Endothelial cell of umbilical vein (primary cell): ENCODE measurements at regions not wholly inside any gene's neighbourhood (a gene's known extent, or its start where the extent isn't known, plus 50 kb on each side); places are given as distances from the start of the nearest gene placed in this dataset.

ENCODE experiments used
- BruUV-seq: library from RNA; stranded (reverse); fragments of 400-500 nt; replicated peaks from 2 replicates; lab custom pipeline; 2021; lab: Mats Ljungman, UMichigan
- CTCF ChIA-PET: fragments of 300-600, 350-600 bp; sonication (Branson Sonifier 250); formaldehyde crosslinking; loops from one replicate; lab custom pipeline; 2021; ENCODE audit warnings: antibody characterized with exemption, inconsistent platforms; lab: Charles Lee
- POLR2A ChIA-PET: fragments of 300-600, 350-600 bp; sonication (Branson Sonifier 250); formaldehyde crosslinking; loops from one replicate; lab custom pipeline; 2021; ENCODE audit warnings: antibody characterized with exemption, inconsistent platforms; lab: Charles Lee
- DNase-seq: peaks from one replicate; pipeline ENCODE4 v3.0.0-alpha.2; 2011; ENCODE audit warnings: low read depth, low spot score
- FAIRE-seq: peaks from 2 replicates; lab custom pipeline; 2011; peaks lifted over from hg19 to GRCh38; lab: Jason Lieb, UNC
- H2AFZ ChIP-seq: 2 replicates; pipeline ENCODE4 v1.6.0; 2012; ENCODE audit warnings: low read depth, low read length, control low read depth, inconsistent platforms
- H3K27ac ChIP-seq: 2 replicates; pipeline ENCODE4 v1.5.1; 2011; ENCODE audit warnings: low read depth, mild to moderate bottlenecking, control low read depth, low read length, moderate library complexity; ENCODE audit not compliant: insufficient read depth
- H3K27me3 ChIP-seq, 2 experiments: 2 replicates each; pipeline versions ENCODE4 v1.6.0 to v1.6.1; 2011; ENCODE audit warnings: low read length in 2 of 2, mixed read lengths in 1 of 2; ENCODE audit not compliant: control insufficient read depth in 2 of 2, insufficient read depth in 2 of 2
- H3K36me3 ChIP-seq, 2 experiments: 2 replicates in 1 of 2; 3 replicates in 1 of 2; pipeline ENCODE4 v1.5.1; 2011; ENCODE audit warnings: low read length in 2 of 2, mild to moderate bottlenecking in 1 of 2, moderate library complexity in 1 of 2; ENCODE audit not compliant: control insufficient read depth in 2 of 2, insufficient read depth in 2 of 2; ENCODE audit errors: extremely low read depth in 1 of 2
- H3K4me1 ChIP-seq: 3 replicates; pipeline ENCODE4 v1.5.1; 2011; ENCODE audit warnings: mild to moderate bottlenecking, low read length; ENCODE audit not compliant: control insufficient read depth, insufficient read depth; ENCODE audit errors: extremely low read depth
- H3K4me2 ChIP-seq: 2 replicates; pipeline ENCODE4 v1.6.1; 2011; ENCODE audit warnings: low read length, control low read depth, mixed read lengths; ENCODE audit not compliant: insufficient read depth
- H3K4me3 ChIP-seq, 3 experiments: fragments of 200-600 bp in 1 of 3; sonication (generic), shearing (Covaris generic) in 1 of 3; replicated peaks in 1 of 3; 2 replicates each; pipeline ENCODE4 v1.5.1; 2011 to 2016; ENCODE audit warnings: control low read depth in 3 of 3, low read length in 3 of 3, mild to moderate bottlenecking in 2 of 3, inconsistent platforms in 1 of 3, low read depth in 1 of 3, moderate library complexity in 1 of 3; ENCODE audit not compliant: insufficient read depth in 1 of 3
- H3K79me2 ChIP-seq: 2 replicates; pipeline ENCODE4 v1.6.0; 2012; ENCODE audit warnings: low read length, inconsistent platforms; ENCODE audit not compliant: control insufficient read depth, insufficient read depth
- H3K9ac ChIP-seq: replicated peaks from 2 replicates; pipeline ENCODE3; 2011; ENCODE audit warnings: low read length, control low read depth; ENCODE audit not compliant: insufficient read depth; ENCODE audit errors: extremely low read depth
- H3K9me1 ChIP-seq: replicated peaks from 3 replicates; pipeline ENCODE4 v1.6.0; 2011; ENCODE audit warnings: mild to moderate bottlenecking, low read length; ENCODE audit not compliant: control insufficient read depth, insufficient read depth; ENCODE audit errors: extremely low read depth
- H3K9me3 ChIP-seq: replicated peaks from 2 replicates; pipeline ENCODE4 v1.5.1; 2012; ENCODE audit warnings: low read length, inconsistent platforms; ENCODE audit not compliant: control insufficient read depth, insufficient read depth
- H4K20me1 ChIP-seq: replicated peaks from 2 replicates; pipeline ENCODE3; 2011; ENCODE audit warnings: mild to moderate bottlenecking, low read length; ENCODE audit not compliant: control insufficient read depth, insufficient read depth; ENCODE audit errors: extremely low read depth
- CTCF ChIP-seq, 2 donors: IDR thresholded peaks; 1 replicate in 1 of 2; 2 replicates in 1 of 2; pipeline ENCODE4 v1.5.1; 2011; ENCODE audit warnings: low read length in 2 of 2, mild to moderate bottlenecking in 2 of 2, moderate library complexity in 2 of 2, control low read depth in 1 of 2, inconsistent platforms in 1 of 2, low read depth in 1 of 2; ENCODE audit not compliant: insufficient read depth in 1 of 2; ENCODE audit errors: extremely low read depth in 1 of 2
- EZH2 ChIP-seq: IDR thresholded peaks from 2 replicates; pipeline ENCODE4 v1.6.1; 2012; ENCODE audit warnings: borderline replicate concordance, low read depth, mild to moderate bottlenecking, moderate library complexity, low read length, inconsistent platforms; ENCODE audit not compliant: severe bottlenecking
- FOS ChIP-seq: IDR thresholded peaks from 2 replicates; pipeline ENCODE4 v1.6.1; 2011; ENCODE audit warnings: mild to moderate bottlenecking, low read length, moderate library complexity, borderline replicate concordance; ENCODE audit not compliant: insufficient read depth
- GATA2 ChIP-seq: IDR thresholded peaks from 2 replicates; pipeline ENCODE4 v1.7.0; 2011; ENCODE audit warnings: low read depth, mild to moderate bottlenecking, moderate library complexity, mixed read lengths, low read length; ENCODE audit not compliant: insufficient read length, insufficient read depth
- JUN ChIP-seq: IDR thresholded peaks from 2 replicates; pipeline ENCODE4 v1.6.1; 2011; ENCODE audit warnings: borderline replicate concordance, low read depth; ENCODE audit not compliant: insufficient read length, insufficient read depth
- MAX ChIP-seq: IDR thresholded peaks from 2 replicates; pipeline ENCODE4 v1.6.1; 2011; ENCODE audit not compliant: insufficient read depth, insufficient read length
- MYC ChIP-seq: IDR thresholded peaks from one replicate; pipeline ENCODE4 v1.6.1; 2011; ENCODE audit warnings: mild to moderate bottlenecking, low read depth, low read length
- POLR2A ChIP-seq: IDR thresholded peaks from 2 replicates; pipeline ENCODE4 v1.6.1; 2012; ENCODE audit warnings: low read depth, mild to moderate bottlenecking, control low read depth, low read length
- POLR2AphosphoS5 ChIP-seq: IDR thresholded peaks from 2 replicates; pipeline ENCODE4 v1.6.1; 2012; ENCODE audit warnings: low read depth, mild to moderate bottlenecking, control low read depth, low read length, moderate library complexity; ENCODE audit not compliant: insufficient read depth
- dilution Hi-C: fragments of 300-500 bp; cut with MboI; formaldehyde crosslinking; loops from one replicate; pipeline ENCODE4 v1.15.0; 2019; ENCODE audit warnings: low sequenced_read_pairs; ENCODE audit not compliant: extremely low pct_ligation_motif_present
- intact Hi-C: fragments of 100-400 bp; cut with micrococcal nuclease; formaldehyde crosslinking; loops from one replicate; pipeline ENCODE4 v1.10.0; 2022

GRCh38 chr18:60120231-60120750 lies 220.5 kb downstream of the PMAIP1 start:
- no peak for TF ChIP-seq MYC
- no peak for TF ChIP-seq GATA2
- Histone ChIP-seq H4K20me1 (no peaks in the 10 kb centered on the region), H3K9ac (no peak overlapping the region), H3K36me3 (no peaks in the 10 kb centered on the region), H3K27ac (no peak overlapping the region), H3K79me2 (no peaks in the 10 kb centered on the region), H3K9me1 (no peaks in the 10 kb centered on the region), H3K4me2 (no peak overlapping the region), H3K27me3 (no peaks in the 10 kb centered on the region), H3K4me3 (no peak overlapping the region), H2AFZ (no peak overlapping the region), H3K9me3 (no peaks in the 10 kb centered on the region), H3K4me1 (no peaks in the 10 kb centered on the region)
- DNase-seq (no peak), FAIRE-seq (no peak)
- intact Hi-C loops: no loop called here
- BruUV-seq: no TSS peak
- CTCF ChIA-PET: no interaction called here
- dilution Hi-C loops: no loop called here
- POLR2A ChIA-PET: no interaction called here

- Histone ChIP-seq H2AFZ (no peak overlapping the region), H3K9me1 (no peaks in the 10 kb centered on the region), H4K20me1 (no peaks in the 10 kb centered on the region), H3K9me3 (no peaks in the 10 kb centered on the region), H3K9ac (no peak overlapping the region), H3K27me3 (no peaks in the 10 kb centered on the region), H3K4me1 (no peaks in the 10 kb centered on the region), H3K4me2 (no peak overlapping the region), H3K36me3 (no peaks in the 10 kb centered on the region), H3K27ac (no peak overlapping the region), H3K79me2 (no peaks in the 10 kb centered on the region), H3K4me3 (no peak overlapping the region)
- TF ChIP-seq GATA2: no peak
- TF ChIP-seq CTCF (IDR thresholded peaks at IDR 0.05; ENCODE audit: extremely low read depth in 1 of 2, insufficient read depth in 1 of 2, low read depth in 1 of 2, low read length in 2 of 2): no peak
- TF ChIP-seq MYC: no peak
- no peak for TF ChIP-seq POLR2AphosphoS5
- no peak for TF ChIP-seq FOS
- TF ChIP-seq MAX: no peak
- no peak for TF ChIP-seq JUN
- TF ChIP-seq EZH2: no peak
- TF ChIP-seq POLR2A: no peak
- BruUV-seq: no TSS peak
- CTCF ChIA-PET: interaction anchor here (0.8 to 1.1 kb wide), 2 partner anchors 17 to 130 kb away, joined by 3 read pairs; no protein-coding TSS in a partner anchor
- POLR2A ChIA-PET: no interaction called here
- no peak for FAIRE-seq
- no peak for DNase-seq
- dilution Hi-C loops (no loop called here), intact Hi-C loops (no loop called here)
Measured at GRCh38 chr18:60117321-60117720, 217.5 kb downstream of the PMAIP1 start.
